Heart right ventricle (tissue), 16 donors: ENCODE measurements at regions not wholly inside any gene's neighbourhood (a gene's known extent, or its start where the extent isn't known, plus 50 kb on each side); places are given as distances from the start of the nearest gene placed in this dataset.

Experiments used
- ATAC-seq, 8 donors: fragments of 200-7000 bp; cut with Tn5 transposase; one replicate each; pipeline ENCODE4 v1.9.1; 2020; ENCODE audit warnings: mild to moderate bottlenecking in 8 of 8, moderate library complexity in 8 of 8, moderate number of reproducible peaks in 1 of 8
- DNase-seq, 2 donors: peaks; one replicate each; pipeline ENCODE4 v3.0.0-alpha.2; 2020
- H3K27ac ChIP-seq, 10 donors: fragments of 200-600 bp; sonication (generic) in 2 of 10; one replicate each; pipeline versions ENCODE4 v1.5.0 to v1.8.0; 2020 to 2022; ENCODE audit warnings: mild to moderate bottlenecking in 3 of 10
- H3K27me3 ChIP-seq, 7 donors: fragments of 200-600 bp; one replicate each; pipeline ENCODE4 v1.8.0; 2021 to 2022; ENCODE audit warnings: mild to moderate bottlenecking in 2 of 7
- H3K36me3 ChIP-seq, 9 donors: fragments of 200-600 bp; sonication (generic) in 1 of 9; one replicate each; pipeline versions ENCODE4 v1.5.0 to v1.8.0; 2020 to 2022; ENCODE audit warnings: mild to moderate bottlenecking in 2 of 9
- H3K4me1 ChIP-seq, 9 donors: fragments of 200-600 bp; sonication (generic) in 1 of 9; one replicate each; pipeline versions ENCODE4 v1.5.0 to v1.8.0; 2020 to 2022; ENCODE audit warnings: mild to moderate bottlenecking in 4 of 9
- H3K4me3 ChIP-seq, 10 donors: fragments of 200-600 bp; sonication (generic) in 2 of 10; one replicate each; pipeline versions ENCODE4 v1.5.0 to v1.8.0; 2020 to 2022; ENCODE audit warnings: mild to moderate bottlenecking in 7 of 10, moderate library complexity in 2 of 10
- H3K9me3 ChIP-seq, 11 donors: fragments of 200-600 bp in 10 of 11; sonication (generic) in 2 of 11; one replicate each; pipeline versions ENCODE4 v1.5.0 to v1.8.0; 2013 to 2022; ENCODE audit warnings: mild to moderate bottlenecking in 2 of 11, control low read depth in 1 of 11, moderate library complexity in 1 of 11
- CTCF ChIP-seq, 9 donors: fragments of 200-600 bp; sonication (generic) in 2 of 9; IDR thresholded peaks; one replicate each; pipeline versions ENCODE4 v1.5.0 to v1.8.0; 2021 to 2022; ENCODE audit warnings: antibody characterized with exemption in 9 of 9, mild to moderate bottlenecking in 5 of 9, moderate library complexity in 1 of 9
- WGBS, 2 donors: extraction: QIAGEN DNeasy Blood & Tissue Kit; methylation state at CpG; one replicate each; pipeline ENCODE4 v1.1.7; 2013; ENCODE audit warnings: inconsistent platforms in 1 of 2; 5-methylcytosine and 5-hydroxymethylcytosine counted together
- intact Hi-C, 10 donors: fragments of 100-400 bp; cut with DNase I; formaldehyde crosslinking; loops; one replicate each; pipeline versions ENCODE4 v1.11.1 to v1.14.2; 2022
- donor health status: Arrhythmogenic right ventricular cardiomyopathy.
- donor health status: ischemic (EF 13 %, LVEDD 7.1; RV severe dilation, severe dysfunction).
- donor health status: healthy with polysubstance abuse.
- donor health status: DM: no; HTN: yes; CAD: no.
- donor health status: DM: no; HTN: no; CAD: no.
- donor health status: ischemic (EF 25% LVEDD 6.9; RV normal size, moderate dysfunction).
- donor health status: ischemic (EF 25% LVEDD 5.7; RV mildly dilated, moderate dysfunction).
- donor health status: healthy.
- donor health status: DM: yes; HTN: yes; CAD: no.
- donor health status: Ischemic cardiomyopathy.
- donor health status: ischemic (EF 35%, LVEDD 5.7; RV mildly dilated, moderate dysfunction).
- donor health status: nonischemic (EF 11% LVEDD 7.7; RV severe dilation, severe dysfunction).
- donor health status: DM: yes; HTN: yes; CAD: no.
- donor health status: PGD.
- donor health status: ischemic (EF 29% LVEDD 5.4; RV normal size, mild dysfunction).
- donor health status: nonischemic (EF 23%, LVEDD 6.1; RV moderate dilation, normal function).

GRCh38 chr5:174552428-174552827 lies 172.0 kb upstream of the MSX2 start:
- no peaks in the 10 kb centered on the region for H3K36me3 ChIP-seq
- 73 to 78% methylated on average over 8 of the region's 8 CpGs for WGBS, 2 donors
- no peaks in the 10 kb centered on the region for H3K4me1 ChIP-seq
- TF ChIP-seq CTCF (IDR thresholded peaks at IDR 0.05), result no peak
- no peak for ATAC-seq
- no peak overlapping the region for H3K4me3 ChIP-seq
- intact Hi-C loops, result no loop called here
- no peak for DNase-seq
- H3K9me3 ChIP-seq, result no peaks in the 10 kb centered on the region
- H3K27ac ChIP-seq, result no peak overlapping the region
- peaks cover 0 to 20% (median 4%) of the 10 kb centered on the region in 7 donors for H3K27me3 ChIP-seq

GRCh38 chr5:174553556-174553955 lies 170.8 kb upstream of the MSX2 start:
- DNase-seq, result peak; percentile 15 to 34
- no peak for TF ChIP-seq CTCF (IDR thresholded peaks at IDR 0.05)
- 75% methylated on average over 12 of the region's 12 CpGs for WGBS, 2 donors
- ATAC-seq, result peak in 1 of 8 donors; percentile 65
- Histone ChIP-seq H3K27me3 (peaks cover 0 to 20% (median 4%) of the 10 kb centered on the region in 7 donors), H3K9me3 (no peaks in the 10 kb centered on the region), H3K4me1 (no peaks in the 10 kb centered on the region), H3K27ac (no peak overlapping the region), H3K36me3 (no peaks in the 10 kb centered on the region), H3K4me3 (no peak overlapping the region)
- intact Hi-C loops, result no loop called here

- intact Hi-C loops, result no loop called here
- peaks cover 0 to 27% (median 10%) of the 10 kb centered on the region in 7 donors for H3K27me3 ChIP-seq
- 62 to 75% methylated on average over 9 of the region's 9 CpGs for WGBS, 2 donors
Observed at GRCh38 chr5:174555726-174556125, 168.7 kb upstream of the MSX2 start.

GRCh38 chr5:174556756-174557155 lies 167.6 kb upstream of the MSX2 start:
- no peak overlapping the region for H3K27ac ChIP-seq
- DNase-seq, result no peak
- intact Hi-C loops, result no loop called here
- H3K36me3 ChIP-seq, result no peaks in the 10 kb centered on the region
- no peak for TF ChIP-seq CTCF (IDR thresholded peaks at IDR 0.05)
- H3K9me3 ChIP-seq, result no peaks in the 10 kb centered on the region
- no peak for ATAC-seq
- H3K27me3 ChIP-seq, result peaks cover 0 to 28% (median 20%) of the 10 kb centered on the region in 7 donors
- no peak overlapping the region for H3K4me3 ChIP-seq
- 72 to 74% methylated on average over 3 of the region's 3 CpGs for WGBS, 2 donors
- H3K4me1 ChIP-seq, result no peaks in the 10 kb centered on the region

More at GRCh38 chr5:174555726-174556125, 168.7 kb upstream of the MSX2 start:
- H3K4me1 ChIP-seq, result no peaks in the 10 kb centered on the region
- TF ChIP-seq CTCF (IDR thresholded peaks at IDR 0.05), result no peak
- ATAC-seq (no peak), DNase-seq (no peak)
- H3K36me3 ChIP-seq, result no peaks in the 10 kb centered on the region
- H3K27ac ChIP-seq, result no peak overlapping the region
- no peak overlapping the region for H3K4me3 ChIP-seq
- H3K9me3 ChIP-seq, result no peaks in the 10 kb centered on the region
